HCT116 (cell line): ENCODE measurements at regions not wholly inside any gene's neighbourhood (a gene's known extent, or its start where the extent isn't known, plus 50 kb on each side); places are given as distances from the start of the nearest gene placed in this dataset.

Experiments
- ATAC-seq: fragments of 200-7000 bp; cut with Tn5 transposase; 2 replicates; pipeline ENCODE4 v1.9.1; 2020; ENCODE audit warnings: mild to moderate bottlenecking, moderate library complexity
- BruUV-seq: library from RNA; stranded (reverse); fragments of 400-500 nt; replicated peaks from 2 replicates; lab custom pipeline; 2021; lab: Mats Ljungman, UMichigan
- CTCF ChIA-PET: fragments of 300-600 bp; sonication (Branson Sonifier 250); formaldehyde crosslinking; loops from one replicate; lab custom pipeline; 2021; ENCODE audit warnings: antibody characterized with exemption; lab: Charles Lee
- POLR2A ChIA-PET: fragments of 300-600, 350-600 bp; sonication (Branson Sonifier 250); formaldehyde crosslinking; loops from one replicate; lab custom pipeline; 2021; ENCODE audit warnings: antibody characterized with exemption; lab: Charles Lee
- RAD21 ChIA-PET, 2 experiments: fragments of 300-600 bp; sonication (Branson Sonifier 250); formaldehyde crosslinking; loops; one replicate each; lab custom pipeline; 2023; ENCODE audit warnings: low total read pairs in 2 of 2; ENCODE audit not compliant: uncharacterized antibody in 2 of 2, unreplicated experiment in 2 of 2, low non-redundant PET in 1 of 2; lab: Charles Lee
- DNase-seq: peaks from one replicate; pipeline ENCODE4 v3.0.0-alpha.2; 2010; ENCODE audit warnings: low read depth, low spot score
- H2AFZ ChIP-seq: fragments of 200-600 bp; shearing (Covaris generic), sonication (generic); 2 replicates; pipeline ENCODE4 v1.6.1; 2017; ENCODE audit warnings: low read depth, mixed run types, mixed read lengths, antibody characterized with exemption, low read length; ENCODE audit not compliant: poor library complexity, severe bottlenecking
- H3K27ac ChIP-seq: 2 replicates; pipeline ENCODE4 v1.5.1; 2012; ENCODE audit warnings: low read depth, low read length
- H3K27me3 ChIP-seq: fragments of 200-600 bp; sonication (generic); 2 replicates; pipeline ENCODE4 v1.6.1; 2016; ENCODE audit warnings: mixed run types, low read length, mixed read lengths; ENCODE audit not compliant: insufficient read depth
- H3K36me3 ChIP-seq, 2 experiments: fragments of 200-500 bp in 1 of 2; fragments of 200-600 bp in 1 of 2; sonication (Bioruptor generic) in 1 of 2; sonication (generic) in 1 of 2; 2 replicates each; pipeline versions ENCODE4 v1.5.1 to v1.6.1; 2014 to 2016; ENCODE audit warnings: low read length in 2 of 2, inconsistent platforms in 1 of 2, mixed read lengths in 1 of 2, mixed run types in 1 of 2; ENCODE audit not compliant: insufficient read depth in 2 of 2, control insufficient read depth in 1 of 2
- H3K4me1 ChIP-seq, 2 experiments: fragments of 200-600 bp in 1 of 2; sonication (generic) in 1 of 2; 2 replicates each; pipeline versions ENCODE4 v1.5.1 to v1.6.1; 2012 to 2017; ENCODE audit warnings: low read length in 2 of 2, inconsistent platforms in 1 of 2, mild to moderate bottlenecking in 1 of 2, mixed read lengths in 1 of 2, mixed run types in 1 of 2, moderate library complexity in 1 of 2; ENCODE audit not compliant: insufficient read depth in 2 of 2, control insufficient read depth in 1 of 2
- H3K4me2 ChIP-seq: fragments of 200-600 bp; sonication (generic); 2 replicates; pipeline ENCODE4 v1.6.1; 2017; ENCODE audit warnings: mixed run types, low read length, mixed read lengths
- H3K4me3 ChIP-seq, 2 experiments: fragments of 200-600 bp in 1 of 2; sonication (generic) in 1 of 2; replicated peaks in 1 of 2; 2 replicates each; pipeline ENCODE4 v1.5.1; 2011 to 2016; ENCODE audit warnings: low read length in 2 of 2, control low read depth in 1 of 2, low read depth in 1 of 2, mild to moderate bottlenecking in 1 of 2, mixed read lengths in 1 of 2, mixed run types in 1 of 2
- H3K79me2 ChIP-seq: fragments of 200-600 bp; sonication (generic); 2 replicates; pipeline ENCODE4 v1.6.1; 2017; ENCODE audit warnings: mild to moderate bottlenecking, mixed run types, low read length, moderate library complexity, mixed read lengths; ENCODE audit not compliant: insufficient read depth
- H3K9ac ChIP-seq: fragments of 200-600 bp; sonication (generic); 2 replicates; pipeline ENCODE4 v1.6.1; 2016; ENCODE audit warnings: low read length, mixed read lengths
- H3K9me2 ChIP-seq: fragments of 200-600 bp; sonication (generic), shearing (Covaris generic); 2 replicates; pipeline ENCODE4 v1.6.1; 2017; ENCODE audit warnings: mixed run types, mild to moderate bottlenecking, moderate library complexity; ENCODE audit not compliant: insufficient read depth
- H3K9me3 ChIP-seq, 2 experiments: fragments of 200-500 bp in 1 of 2; fragments of 200-600 bp in 1 of 2; sonication (Bioruptor generic) in 1 of 2; sonication (generic) in 1 of 2; 2 replicates each; pipeline ENCODE4 v1.6.1; 2014 to 2017; ENCODE audit warnings: low read length in 2 of 2, mixed read lengths in 2 of 2, inconsistent platforms in 1 of 2, low read depth in 1 of 2, mild to moderate bottlenecking in 1 of 2, mixed run types in 1 of 2, moderate library complexity in 1 of 2; ENCODE audit not compliant: control insufficient read depth in 1 of 2, insufficient read depth in 1 of 2
- H4K20me1 ChIP-seq: fragments of 200-600 bp; sonication (generic), shearing (Covaris generic); 2 replicates; pipeline ENCODE4 v1.6.1; 2017; ENCODE audit warnings: mixed run types, mild to moderate bottlenecking, moderate library complexity; ENCODE audit not compliant: insufficient read depth
- ATF3 ChIP-seq: IDR thresholded peaks from 2 replicates; pipeline ENCODE4 v1.6.1; 2012
- CBX3 ChIP-seq: IDR thresholded peaks from 2 replicates; pipeline ENCODE4 v1.6.1; 2012; ENCODE audit warnings: low read depth
- CEBPB ChIP-seq: IDR thresholded peaks from 2 replicates; pipeline ENCODE4 v1.6.1; 2012; ENCODE audit warnings: low read depth
- CTCF ChIP-seq, 3 experiments: fragments of 200-600 bp in 1 of 3; sonication (generic) in 1 of 3; IDR thresholded peaks in 2 of 3; conservative IDR thresholded peaks in 1 of 3; 2 replicates each; pipeline ENCODE4 v1.5.1; 2012 to 2017; ENCODE audit warnings: low read depth in 2 of 3, low read length in 2 of 3, antibody characterized with exemption in 1 of 3, borderline replicate concordance in 1 of 3, control low read depth in 1 of 3, mild to moderate bottlenecking in 1 of 3, mixed read lengths in 1 of 3, mixed run types in 1 of 3, moderate library complexity in 1 of 3; ENCODE audit not compliant: insufficient read depth in 1 of 3
- EGR1 ChIP-seq: IDR thresholded peaks from 2 replicates; pipeline ENCODE4 v1.6.1; 2012; ENCODE audit warnings: low read depth
- ELF1 ChIP-seq: IDR thresholded peaks from 2 replicates; pipeline ENCODE4 v1.6.1; 2012; ENCODE audit warnings: low read depth, borderline replicate concordance
- EZH2 ChIP-seq: fragments of 200-600 bp; sonication (generic); IDR thresholded peaks from 2 replicates; pipeline ENCODE4 v1.6.1; 2017; ENCODE audit warnings: antibody characterized with exemption, mixed run types
- EZH2phosphoT487 ChIP-seq: fragments of 200-600 bp; IDR thresholded peaks from 2 replicates; pipeline ENCODE4 v1.6.1; 2018; ENCODE audit warnings: antibody characterized with exemption, borderline replicate concordance
- FOSL1 ChIP-seq: IDR thresholded peaks from 2 replicates; pipeline ENCODE4 v1.6.1; 2012; ENCODE audit warnings: low read depth
- JUND ChIP-seq: IDR thresholded peaks from 2 replicates; pipeline ENCODE4 v1.6.1; 2012
- POLR2A ChIP-seq: IDR thresholded peaks from 2 replicates; pipeline ENCODE4 v1.7.0; 2011; ENCODE audit warnings: borderline replicate concordance; ENCODE audit not compliant: insufficient read depth, insufficient read length; ENCODE audit errors: extremely low read depth
- POLR2AphosphoS5 ChIP-seq: IDR thresholded peaks from 2 replicates; pipeline ENCODE4 v1.6.1; 2011; ENCODE audit warnings: mild to moderate bottlenecking, low read depth, low read length, moderate library complexity
- RAD21 ChIP-seq: IDR thresholded peaks from 2 replicates; pipeline ENCODE4 v1.6.1; 2012; ENCODE audit warnings: low read depth, mild to moderate bottlenecking
- REST ChIP-seq: IDR thresholded peaks from 2 replicates; pipeline ENCODE4 v1.6.1; 2012; ENCODE audit warnings: low read depth
- SIN3A ChIP-seq: IDR thresholded peaks from 2 replicates; pipeline ENCODE4 v1.6.1; 2012; ENCODE audit warnings: low read depth
- SP1 ChIP-seq: IDR thresholded peaks from 2 replicates; pipeline ENCODE4 v1.6.1; 2012; ENCODE audit warnings: low read depth
- SRF ChIP-seq: IDR thresholded peaks from 2 replicates; pipeline ENCODE4 v1.6.1; 2012; ENCODE audit warnings: low read depth
- ZFX ChIP-seq: fragments of 450-650 bp; IDR thresholded peaks from 2 replicates; pipeline ENCODE4 v1.6.1; 2017
- ZNF274 ChIP-seq: fragments of 200-500 bp; sonication (Bioruptor generic); IDR thresholded peaks from 2 replicates; pipeline ENCODE4 v1.6.1; 2014; ENCODE audit warnings: mild to moderate bottlenecking, low read depth, low read length, inconsistent platforms
- intact Hi-C: fragments of 100-400 bp; cut with micrococcal nuclease; formaldehyde crosslinking; loops from 2 replicates; pipeline ENCODE4 v1.10.0; 2022
- TF ChIP-seq, protein P1 (sequence below): IDR thresholded peaks from 2 replicates; pipeline ENCODE4 v1.6.1; 2012

DNA sequence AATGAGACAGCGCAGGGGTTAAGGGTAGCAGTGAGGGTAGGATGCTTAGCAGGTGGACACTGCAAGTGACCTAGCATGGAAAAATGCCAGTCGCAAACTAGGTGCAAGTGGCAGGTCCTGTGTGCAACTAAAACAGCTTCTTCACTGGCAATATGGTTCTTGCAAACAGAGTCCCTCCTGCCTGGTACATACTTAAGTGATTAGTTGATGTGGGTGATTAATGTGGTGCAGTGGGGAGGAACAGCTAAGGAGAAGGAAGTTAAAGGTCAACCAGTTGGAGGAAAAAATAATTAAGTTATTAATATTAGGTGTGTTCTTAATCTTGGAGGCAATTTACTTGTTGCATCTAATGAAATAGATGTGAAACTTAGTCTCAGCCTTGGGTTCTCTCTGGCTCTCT lies 121.6 kb upstream of the IGFBP7 start:
- TF ChIP-seq ZNF274 (no peak), POLR2A (no peak), SP1 (no peak), CBX3 (no peak), POLR2AphosphoS5 (no peak), CEBPB (no peak), FOSL1 (no peak), EZH2 (no peak), SIN3A (no peak), RAD21 (no peak), CTCF (IDR thresholded peaks at IDR 0.05 in 2 of 3, conservative IDR thresholded peaks at IDR 0.05 in 1 of 3; ENCODE audit: borderline replicate concordance in 1 of 3, insufficient read depth in 1 of 3, low read depth in 2 of 3, low read length in 2 of 3) (no peak), JUND (no peak), EZH2phosphoT487 (no peak), SRF (no peak), ZFX (no peak), ELF1 (no peak), EGR1 (no peak), ATF3 (no peak), REST (no peak)
- TF ChIP-seq, protein P1, sequence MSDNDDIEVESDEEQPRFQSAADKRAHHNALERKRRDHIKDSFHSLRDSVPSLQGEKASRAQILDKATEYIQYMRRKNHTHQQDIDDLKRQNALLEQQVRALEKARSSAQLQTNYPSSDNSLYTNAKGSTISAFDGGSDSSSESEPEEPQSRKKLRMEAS, result no peak
- TF ChIP-seq, all 23 proteins: peak for 0
- ATAC-seq, result no peak
- CTCF ChIA-PET, result no interaction called here
- no peak overlapping the region for H3K9ac ChIP-seq
- H3K4me1 ChIP-seq, result no peaks in the 10 kb centered on the region
- no peaks in the 10 kb centered on the region for H3K9me2 ChIP-seq
- POLR2A ChIA-PET, result no interaction called here
- H3K27me3 ChIP-seq, result 0 out of 2 replicates have a peak, but pooled peaks cover 4% of the 10 kb centered on the region
- no peaks in the 10 kb centered on the region for H3K79me2 ChIP-seq
- no peak overlapping the region for H2AFZ ChIP-seq
- H4K20me1 ChIP-seq, result no peaks in the 10 kb centered on the region
- intact Hi-C loops, result no loop called here
- H3K4me3 ChIP-seq, result no peak overlapping the region
- BruUV-seq, result no TSS peak
- H3K4me2 ChIP-seq, result no peak overlapping the region
- DNase-seq, result no peak
- H3K27ac ChIP-seq, result no peak overlapping the region
- H3K9me3 ChIP-seq, result no peaks in the 10 kb centered on the region
- RAD21 ChIA-PET, result no interaction called here
- H3K36me3 ChIP-seq, result no peaks in the 10 kb centered on the region
